Sigmoid colon (tissue), 6 donors: ENCODE measurements at regions not wholly inside any gene's neighbourhood (a gene's known extent, or its start where the extent isn't known, plus 50 kb on each side); places are given as distances from the start of the nearest gene placed in this dataset.
"Not testable (repeated sequence)": the region's sequence is repeated elsewhere in the genome, so short reads cannot be mapped to it uniquely, and the experiment has no call there.

Experiments
- DNase-seq: peaks from one replicate; pipeline ENCODE4 v3.0.0-alpha.2; 2019
- H3K27ac ChIP-seq, 4 donors: fragments of 200-600 bp; sonication (generic); one replicate each; pipeline ENCODE4 v1.5.1; 2016 to 2019; ENCODE audit warnings: mild to moderate bottlenecking in 1 of 4
- H3K27me3 ChIP-seq, 3 donors: fragments of 200-600 bp; sonication (generic); one replicate each; pipeline ENCODE4 v1.5.1; 2019; ENCODE audit warnings: mild to moderate bottlenecking in 1 of 3
- H3K36me3 ChIP-seq, 4 donors: fragments of 200-600 bp; sonication (generic); one replicate each; pipeline ENCODE4 v1.5.1; 2016 to 2019
- H3K4me1 ChIP-seq, 4 donors: fragments of 200-600 bp; sonication (generic); one replicate each; pipeline ENCODE4 v1.5.1; 2017 to 2019
- H3K4me3 ChIP-seq, 4 donors: fragments of 200-600 bp; sonication (generic); one replicate each; pipeline ENCODE4 v1.5.1; 2017 to 2019; ENCODE audit warnings: mild to moderate bottlenecking in 2 of 4, moderate library complexity in 1 of 4
- H3K9me3 ChIP-seq, 4 donors: fragments of 200-600 bp in 3 of 4; sonication (generic) in 3 of 4; one replicate each; pipeline versions ENCODE4 v1.5.1 to v1.6.1; 2013 to 2019
- EP300 ChIP-seq, 4 donors: sonication (generic); formaldehyde crosslinking; IDR thresholded peaks; one replicate each; pipeline ENCODE4 v1.6.1; 2017; ENCODE audit warnings: antibody characterized with exemption in 4 of 4
- POLR2A ChIP-seq, 2 donors: fragments of 450-650 bp; IDR thresholded peaks; one replicate each; pipeline ENCODE4 v1.6.1; 2016; ENCODE audit warnings: antibody characterized with exemption in 2 of 2, mild to moderate bottlenecking in 2 of 2, moderate library complexity in 2 of 2
- POLR2AphosphoS5 ChIP-seq, 4 donors: sonication (generic); formaldehyde crosslinking; IDR thresholded peaks; one replicate each; pipeline ENCODE4 v1.6.1; 2017; ENCODE audit warnings: antibody characterized with exemption in 4 of 4
- WGBS, 2 donors: extraction: QIAGEN DNeasy Blood & Tissue Kit; methylation state at CpG; one replicate each; pipeline ENCODE4 v1.1.7; 2013; 5-methylcytosine and 5-hydroxymethylcytosine counted together
- intact Hi-C: fragments of 100-400 bp; cut with DNase I; formaldehyde crosslinking; loops from one replicate; pipeline ENCODE4 v1.15.1; 2023
- TF ChIP-seq, protein P1 (sequence below), 4 experiments: fragments of 450-650 bp in 3 of 4; fragments of 200-600 bp in 1 of 4; IDR thresholded peaks; one replicate each; pipeline ENCODE4 v1.5.1; 2016 to 2019; ENCODE audit warnings: antibody characterized with exemption in 4 of 4, mild to moderate bottlenecking in 3 of 4, moderate library complexity in 2 of 4
- donor health status: healthy with polysubstance abuse.
- donor health status: healthy.

- no peaks in the 10 kb centered on the region for H3K4me1 ChIP-seq
- H3K36me3 ChIP-seq, result no peaks in the 10 kb centered on the region
- intact Hi-C loops, result no loop called here
- H3K9me3 ChIP-seq, result peaks cover 0 to 7% (median 0%) of the 10 kb centered on the region in 4 donors
- H3K4me3 ChIP-seq, result no peak overlapping the region
- no peak for DNase-seq
- H3K27ac ChIP-seq, result no peak overlapping the region
- TF ChIP-seq, protein P1, sequence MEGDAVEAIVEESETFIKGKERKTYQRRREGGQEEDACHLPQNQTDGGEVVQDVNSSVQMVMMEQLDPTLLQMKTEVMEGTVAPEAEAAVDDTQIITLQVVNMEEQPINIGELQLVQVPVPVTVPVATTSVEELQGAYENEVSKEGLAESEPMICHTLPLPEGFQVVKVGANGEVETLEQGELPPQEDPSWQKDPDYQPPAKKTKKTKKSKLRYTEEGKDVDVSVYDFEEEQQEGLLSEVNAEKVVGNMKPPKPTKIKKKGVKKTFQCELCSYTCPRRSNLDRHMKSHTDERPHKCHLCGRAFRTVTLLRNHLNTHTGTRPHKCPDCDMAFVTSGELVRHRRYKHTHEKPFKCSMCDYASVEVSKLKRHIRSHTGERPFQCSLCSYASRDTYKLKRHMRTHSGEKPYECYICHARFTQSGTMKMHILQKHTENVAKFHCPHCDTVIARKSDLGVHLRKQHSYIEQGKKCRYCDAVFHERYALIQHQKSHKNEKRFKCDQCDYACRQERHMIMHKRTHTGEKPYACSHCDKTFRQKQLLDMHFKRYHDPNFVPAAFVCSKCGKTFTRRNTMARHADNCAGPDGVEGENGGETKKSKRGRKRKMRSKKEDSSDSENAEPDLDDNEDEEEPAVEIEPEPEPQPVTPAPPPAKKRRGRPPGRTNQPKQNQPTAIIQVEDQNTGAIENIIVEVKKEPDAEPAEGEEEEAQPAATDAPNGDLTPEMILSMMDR (IDR thresholded peaks at IDR 0.05), result no peak
- no peak for TF ChIP-seq EP300 (IDR thresholded peaks at IDR 0.05)
- TF ChIP-seq POLR2A (IDR thresholded peaks at IDR 0.05), result no peak
- no peaks in the 10 kb centered on the region for H3K27me3 ChIP-seq
- WGBS, 2 donors, result 94 to 95% methylated on average over 19 of the region's 19 CpGs
Observed at GRCh38 chr13:63737418-63737817, 2321.8 kb upstream of the PCDH20 start.

- Histone ChIP-seq H3K9me3 (peaks cover 0 to 2% (median 0%) of the 10 kb centered on the region in 4 donors), H3K36me3 (no peaks in the 10 kb centered on the region), H3K4me3 (no peak overlapping the region), H3K27me3 (no peaks in the 10 kb centered on the region), H3K4me1 (no peaks in the 10 kb centered on the region), H3K27ac (no peak overlapping the region)
- intact Hi-C loops, result no loop called here
- TF ChIP-seq POLR2AphosphoS5 (IDR thresholded peaks at IDR 0.05), result no peak
- TF ChIP-seq POLR2A (IDR thresholded peaks at IDR 0.05), result no peak
- TF ChIP-seq EP300 (IDR thresholded peaks at IDR 0.05), result no peak
- TF ChIP-seq, protein P1 (IDR thresholded peaks at IDR 0.05), result no peak
- no peak for DNase-seq
- 31 to 50% methylated on average over 3 of the region's 3 CpGs for WGBS, 2 donors
Observed at GRCh38 chr13:63731896-63732295, 2316.2 kb upstream of the PCDH20 start.

GRCh38 chr13:63712159-63712558, 2296.5 kb upstream of the PCDH20 start:
- H3K4me1 ChIP-seq, H3K9me3 ChIP-seq, H3K27me3 ChIP-seq, H3K4me3 ChIP-seq, H3K27ac ChIP-seq, intact Hi-C loops, DNase-seq, H3K36me3 ChIP-seq: not testable (repeated sequence)
- 84 to 91% methylated on average over 2 of the region's 2 CpGs for WGBS, 2 donors

GRCh38 chr13:63706751-63707150, 2291.1 kb upstream of the PCDH20 start:
- Histone ChIP-seq H3K27ac (no peak overlapping the region), H3K4me1 (peaks cover 0 to 7% (median 2%) of the 10 kb centered on the region in 4 donors), H3K36me3 (no peaks in the 10 kb centered on the region), H3K27me3 (no peaks in the 10 kb centered on the region), H3K9me3 (no peaks in the 10 kb centered on the region), H3K4me3 (no peak overlapping the region)
- intact Hi-C loops, result no loop called here
- no peak for DNase-seq
- TF ChIP-seq POLR2A (IDR thresholded peaks at IDR 0.05) (no peak), POLR2AphosphoS5 (IDR thresholded peaks at IDR 0.05) (no peak), EP300 (IDR thresholded peaks at IDR 0.05) (no peak)
- TF ChIP-seq, protein P1 (IDR thresholded peaks at IDR 0.05), result no peak
- WGBS, 2 donors, result 47 to 51% methylated on average over 2 of the region's 2 CpGs

DNA sequence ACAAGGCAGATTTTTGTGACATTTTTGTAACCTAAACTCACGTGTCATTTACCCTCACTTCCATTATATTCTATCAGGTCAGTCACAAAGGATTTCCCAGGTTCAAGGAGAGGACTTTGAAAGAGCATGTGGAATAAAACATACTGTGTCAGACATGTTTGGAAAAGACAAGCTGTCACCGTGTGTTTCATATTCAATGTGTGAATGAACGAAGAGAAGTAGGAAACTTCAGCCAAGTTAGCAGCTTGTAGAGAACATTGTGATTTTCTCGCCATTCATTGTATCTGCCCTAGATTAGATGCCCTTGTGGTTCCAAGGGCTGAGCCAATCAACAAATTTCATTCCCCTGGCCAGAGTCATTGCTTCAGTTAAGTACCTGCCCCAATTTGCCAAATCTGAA, 2288.9 kb upstream of the PCDH20 start:
- H3K36me3 ChIP-seq, result no peaks in the 10 kb centered on the region
- DNase-seq, result no peak
- H3K9me3 ChIP-seq, result no peaks in the 10 kb centered on the region
- H3K4me3 ChIP-seq, result no peak overlapping the region
- H3K27ac ChIP-seq, result no peak overlapping the region
- whole genome bisulfite sequencing, 2 donors, result 81 to 84% methylated on average over 4 of the region's 4 CpGs
- peaks cover 0 to 7% (median 2%) of the 10 kb centered on the region in 4 donors for H3K4me1 ChIP-seq
- intact Hi-C loops, result no loop called here
- H3K27me3 ChIP-seq, result no peaks in the 10 kb centered on the region
- TF ChIP-seq, protein P1 (IDR thresholded peaks at IDR 0.05), result no peak
- no peak for TF ChIP-seq POLR2A (IDR thresholded peaks at IDR 0.05)
- TF ChIP-seq POLR2AphosphoS5 (IDR thresholded peaks at IDR 0.05), result no peak
- TF ChIP-seq EP300 (IDR thresholded peaks at IDR 0.05), result no peak
